T-helper 2 cell treated with Interferon-gamma antibody and Interleukin-4, amounts not matched to agents 100 ng/mL and 5 ng/mL, for 36 hours (primary cell): ENCODE measurements at regions not wholly inside any gene's neighbourhood (a gene's known extent, or its start where the extent isn't known, plus 50 kb on each side); places are given as distances from the start of the nearest gene placed in this dataset.
"Not testable (repeated sequence)": the region's sequence is repeated elsewhere in the genome, so short reads cannot be mapped to it uniquely, and the experiment has no call there.

Source experiments
- intact Hi-C: fragments of 100-400 bp; cut with micrococcal nuclease; formaldehyde crosslinking; loops from one replicate; pipeline ENCODE4 v1.15.1; 2023

- intact Hi-C loops, result no loop called here
Measured at GRCh38 chr13:87087741-87088140, 583.4 kb upstream of the SLITRK5 start.

GRCh38 chr13:87089391-87089790 is 581.8 kb upstream of the SLITRK5 start:
- intact Hi-C loops, result no loop called here

GRCh38 chr13:87093399-87093798 is 577.8 kb upstream of the SLITRK5 start:
- intact Hi-C loops, result no loop called here

- intact Hi-C loops, result no loop called here
Measured at GRCh38 chr13:87094646-87095045, 576.5 kb upstream of the SLITRK5 start.

DNA sequence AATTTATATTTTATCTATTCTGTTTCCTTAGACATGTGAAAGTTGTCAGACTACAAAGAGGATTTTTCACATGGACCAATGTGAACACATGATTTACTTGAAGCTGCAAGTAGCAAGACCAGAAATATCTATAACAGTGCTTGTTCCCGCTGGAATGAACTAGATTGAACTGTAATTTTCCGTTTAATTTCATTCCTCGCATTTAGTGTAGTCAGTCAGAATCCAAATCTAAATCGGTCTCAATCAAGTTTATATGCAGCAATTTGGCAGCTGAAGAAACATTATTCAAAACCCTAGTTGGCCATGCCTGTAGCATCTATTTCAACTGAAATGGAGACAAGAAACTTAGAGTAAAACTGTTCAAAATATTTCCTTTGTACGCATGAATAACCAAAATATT is 570.7 kb upstream of the SLITRK5 start:
- intact Hi-C loops, result no loop called here

GRCh38 chr13:87107651-87108050 is 563.5 kb upstream of the SLITRK5 start:
- intact Hi-C loops, result no loop called here

GRCh38 chr13:87120476-87120875 is 550.7 kb upstream of the SLITRK5 start:
- intact Hi-C loops, result no loop called here

- intact Hi-C loops, result no loop called here
Measured at GRCh38 chr13:87122551-87122950, 548.6 kb upstream of the SLITRK5 start.

DNA sequence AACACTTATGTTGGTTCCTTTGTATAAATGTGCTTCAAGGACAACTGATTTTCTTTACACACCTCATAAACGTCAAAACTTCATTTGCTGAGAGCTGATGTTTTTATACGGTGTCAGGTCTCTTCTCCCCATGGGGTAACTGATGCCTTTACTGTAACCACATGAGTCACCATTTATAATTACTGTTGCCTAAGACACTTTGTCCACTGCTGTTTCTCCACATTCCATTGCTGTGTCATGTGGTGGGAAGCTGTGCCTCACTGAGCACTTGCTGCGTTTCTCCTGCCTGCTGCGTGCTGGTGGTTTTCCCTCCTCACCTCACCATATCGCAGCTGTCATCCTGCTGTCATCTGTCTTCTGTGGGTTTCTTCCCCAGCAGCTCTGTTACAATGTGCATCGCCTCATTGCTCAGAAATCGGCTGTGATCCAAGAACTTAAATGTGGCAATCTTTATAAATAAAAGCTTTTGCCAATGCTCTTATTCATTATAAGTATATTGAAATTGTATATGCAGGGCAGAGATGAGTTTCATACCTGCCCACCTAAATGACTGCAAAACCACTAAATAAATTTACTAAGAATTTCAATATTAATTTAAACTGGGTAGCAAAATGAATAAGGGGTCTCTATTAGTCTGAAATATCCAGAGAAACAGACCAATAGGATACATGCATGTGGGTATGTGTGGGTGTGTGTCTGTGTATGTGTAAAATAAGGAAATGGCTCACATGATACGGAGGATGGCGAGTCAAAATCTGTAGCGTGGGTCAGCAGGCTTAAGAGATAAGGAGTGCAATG is 547.0 kb upstream of the SLITRK5 start:
- intact Hi-C loops, result no loop called here

DNA sequence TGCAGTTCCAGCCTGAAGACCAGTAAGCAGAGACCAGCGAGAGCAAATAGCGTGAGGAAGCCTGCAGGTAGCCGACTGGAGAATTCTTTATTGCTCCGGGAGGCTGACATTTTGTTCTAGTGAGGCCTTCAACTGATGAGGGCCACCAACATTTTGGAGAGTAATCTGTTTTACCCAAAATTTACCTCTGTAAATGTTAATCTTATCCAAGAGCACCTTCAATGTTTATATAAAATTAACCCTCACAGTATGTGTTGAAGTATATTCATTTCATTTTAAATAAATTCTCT is 546.4 kb upstream of the SLITRK5 start:
- intact Hi-C loops, result no loop called here

GRCh38 chr13:87128036-87128435 is 543.1 kb upstream of the SLITRK5 start:
- intact Hi-C loops, result no loop called here

GRCh38 chr13:87128491-87128890 is 542.7 kb upstream of the SLITRK5 start:
- intact Hi-C loops, result no loop called here

DNA sequence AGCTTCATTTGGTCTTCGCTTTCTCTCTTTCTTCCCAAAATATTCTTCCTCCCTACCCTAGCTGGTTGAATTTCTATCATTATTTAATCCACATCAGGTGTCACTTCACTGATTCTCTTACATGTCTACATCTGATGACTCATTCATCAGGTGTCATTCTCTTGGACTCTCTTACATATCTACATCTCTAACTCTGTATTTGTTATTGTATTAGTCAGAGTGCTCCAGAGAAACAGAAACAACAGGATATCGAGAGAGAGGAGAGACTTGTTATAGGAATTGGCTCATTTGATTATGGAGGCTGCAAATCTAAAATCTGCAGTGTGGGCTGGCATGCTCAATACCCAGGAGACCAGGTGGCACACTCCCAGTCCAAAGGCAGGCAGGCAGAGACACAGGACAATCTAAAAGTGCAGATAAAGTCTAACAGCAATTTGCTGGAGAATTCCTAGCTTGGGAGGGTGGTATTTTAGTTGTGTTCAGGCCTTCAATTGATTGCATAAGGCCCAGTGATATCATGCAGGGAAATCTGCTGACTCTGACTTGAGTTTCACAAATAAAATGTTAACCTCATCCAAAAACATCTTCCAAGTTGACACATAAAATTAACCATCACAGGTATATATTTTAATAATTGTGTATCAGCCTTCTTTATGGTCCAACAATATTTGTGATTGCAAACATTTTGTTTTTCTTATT is 541.4 kb upstream of the SLITRK5 start:
- intact Hi-C loops, result no loop called here

- intact Hi-C loops, result no loop called here
Measured at GRCh38 chr13:87130423-87130822, 540.7 kb upstream of the SLITRK5 start.

DNA sequence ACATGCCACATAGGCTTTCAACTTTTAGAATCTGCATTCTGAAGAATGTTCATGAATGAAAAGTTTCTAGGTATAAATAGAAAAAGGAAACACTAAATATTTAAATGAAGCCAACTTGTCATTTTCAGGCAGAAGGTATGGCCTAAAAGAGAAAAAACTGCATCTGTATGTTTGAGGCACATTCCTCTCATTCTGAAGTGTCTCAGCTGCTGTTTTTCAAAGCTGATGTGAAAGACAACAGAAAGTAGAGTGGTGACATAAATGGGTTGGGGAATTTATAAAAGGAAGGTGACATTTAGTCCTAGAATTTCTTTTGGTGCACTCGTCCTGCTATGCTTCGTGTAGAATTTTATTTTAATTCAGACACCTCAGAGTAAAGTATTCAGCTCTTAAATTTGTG is 539.6 kb upstream of the SLITRK5 start:
- intact Hi-C loops, result no loop called here

- intact Hi-C loops, result no loop called here
Measured at GRCh38 chr13:87138866-87139265, 532.3 kb upstream of the SLITRK5 start.

GRCh38 chr13:87147076-87147475 is 524.1 kb upstream of the SLITRK5 start:
- intact Hi-C loops, result no loop called here

DNA sequence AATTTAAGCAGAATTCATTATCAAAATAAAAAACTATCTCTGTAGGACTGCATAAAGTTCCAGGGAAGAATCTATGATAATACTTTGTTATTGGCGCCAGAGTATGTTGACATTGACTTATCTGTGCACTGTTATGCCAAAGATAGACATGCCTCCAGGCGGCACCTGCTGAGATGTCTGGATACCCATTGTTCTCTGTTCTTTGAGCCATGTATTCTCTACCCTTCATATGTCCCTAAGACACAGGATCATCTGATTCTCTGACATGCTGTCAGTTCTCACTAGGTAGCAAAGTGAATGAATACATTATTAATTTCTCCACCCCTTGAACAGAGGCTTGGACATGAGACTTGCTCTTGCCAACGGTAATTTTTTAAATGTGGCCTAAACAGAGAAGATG is 517.8 kb upstream of the SLITRK5 start:
- intact Hi-C loops, result no loop called here

- intact Hi-C loops, result no loop called here
Measured at GRCh38 chr13:87166348-87166747, 504.8 kb upstream of the SLITRK5 start.

DNA sequence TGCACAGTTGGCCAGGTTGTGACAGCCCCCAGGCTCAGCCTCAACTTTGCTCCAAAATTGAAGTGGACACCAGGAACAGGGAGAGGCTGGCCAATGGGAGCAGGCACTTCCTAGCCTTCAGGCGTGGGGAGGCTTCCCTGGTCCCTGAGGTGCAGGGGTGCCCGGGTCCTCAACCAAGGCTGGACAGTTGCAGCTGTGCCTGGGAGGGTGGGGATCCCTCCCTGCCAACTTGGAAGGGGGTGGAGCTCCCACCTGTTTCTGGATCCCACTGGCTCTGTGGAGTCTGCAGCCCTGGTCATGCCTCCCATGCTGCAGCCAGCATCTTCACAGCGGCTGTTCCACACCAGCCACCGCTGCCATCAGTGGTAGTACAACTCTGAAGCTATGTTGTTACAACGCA is 502.8 kb upstream of the SLITRK5 start:
- intact Hi-C loops, result no loop called here

GRCh38 chr13:87169337-87169736 is 501.8 kb upstream of the SLITRK5 start:
- intact Hi-C loops, result no loop called here

- intact Hi-C loops, result no loop called here
Measured at GRCh38 chr13:87172166-87172835, 498.9 kb upstream of the SLITRK5 start.

DNA sequence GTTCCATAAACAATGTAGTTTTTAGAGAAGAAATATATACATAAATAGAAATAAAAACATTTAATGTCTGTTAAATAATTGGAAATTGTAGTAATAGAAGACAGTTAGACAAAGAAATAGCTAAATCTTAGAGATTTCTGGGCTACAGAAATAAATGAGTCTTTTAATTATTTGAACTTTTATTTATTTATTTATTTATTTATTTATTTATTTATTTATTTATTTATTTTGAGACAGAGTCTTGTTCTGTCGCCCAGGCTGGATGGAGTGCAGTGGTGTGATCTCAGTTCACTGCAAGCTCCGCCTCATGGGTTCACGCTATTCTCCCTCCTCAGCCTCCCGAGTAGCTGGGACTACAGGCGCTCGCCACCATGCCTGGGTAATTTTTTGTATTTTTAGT is 486.0 kb upstream of the SLITRK5 start:
- intact Hi-C loops, result not testable (repeated sequence)
